Ishikawa (cell line): ENCODE measurements at regions not wholly inside any gene's neighbourhood (a gene's known extent, or its start where the extent isn't known, plus 50 kb on each side); places are given as distances from the start of the nearest gene placed in this dataset.

Experiments used
- EGR1 ChIP-seq: IDR thresholded peaks from 2 replicates; pipeline ENCODE4 v1.6.1; 2012
- TAF1 ChIP-seq: IDR thresholded peaks from 2 replicates; pipeline ENCODE4 v1.6.1; 2012; ENCODE audit warnings: low read depth, mild to moderate bottlenecking

- no peak for TF ChIP-seq EGR1
- no peak for TF ChIP-seq TAF1
Measured at GRCh38 chr14:55942076-55942654, 176.0 kb upstream of the PELI2 start.
